DND-41 (cell line): ENCODE measurements at regions not wholly inside any gene's neighbourhood (a gene's known extent, or its start where the extent isn't known, plus 50 kb on each side); places are given as distances from the start of the nearest gene placed in this dataset.

ENCODE experiments used
- ATAC-seq: fragments of 200-7000 bp; cut with Tn5 transposase; 3 replicates; pipeline ENCODE4 v1.9.1; 2021; ENCODE audit warnings: low read depth; ENCODE audit not compliant: insufficient read depth
- DNase-seq: peaks from one replicate; pipeline ENCODE4 v3.0.0-alpha.2; 2020
- H2AFZ ChIP-seq: 2 replicates; pipeline ENCODE4 v1.6.0; 2012; ENCODE audit warnings: low read depth, low read length
- H3K27ac ChIP-seq: 2 replicates; pipeline ENCODE4 v1.5.1; 2012; ENCODE audit warnings: low read length, inconsistent platforms
- H3K27me3 ChIP-seq: fragments of 200-600 bp; sonication (generic); 2 replicates; pipeline ENCODE4 v1.6.0; 2012; ENCODE audit warnings: low read length, mild to moderate bottlenecking, inconsistent platforms; ENCODE audit not compliant: insufficient read depth, poor library complexity
- H3K36me3 ChIP-seq: 2 replicates; pipeline ENCODE4 v1.5.1; 2012; ENCODE audit warnings: low read length, inconsistent platforms; ENCODE audit not compliant: insufficient read depth
- H3K4me1 ChIP-seq: 2 replicates; pipeline ENCODE4 v1.5.1; 2012; ENCODE audit warnings: mild to moderate bottlenecking, low read length; ENCODE audit not compliant: insufficient read depth
- H3K4me2 ChIP-seq: 2 replicates; pipeline ENCODE4 v1.6.0; 2012; ENCODE audit warnings: mild to moderate bottlenecking, moderate library complexity, low read length, inconsistent platforms; ENCODE audit not compliant: insufficient read depth
- H3K4me3 ChIP-seq, 2 experiments: fragments of 200-600 bp in 1 of 2; shearing (Covaris generic) in 1 of 2; 2 replicates each; pipeline ENCODE4 v1.5.1; 2012 to 2016; ENCODE audit warnings: inconsistent platforms in 2 of 2, low read length in 2 of 2, mild to moderate bottlenecking in 2 of 2, low read depth in 1 of 2, moderate library complexity in 1 of 2
- H3K79me2 ChIP-seq: 2 replicates; pipeline ENCODE4 v1.6.0; 2012; ENCODE audit warnings: low read length, inconsistent platforms; ENCODE audit not compliant: insufficient read depth
- H3K9ac ChIP-seq: 2 replicates; pipeline ENCODE4 v1.6.0; 2012; ENCODE audit warnings: low read depth, mild to moderate bottlenecking, inconsistent platforms, low read length, moderate library complexity
- H3K9me3 ChIP-seq: 2 replicates; pipeline ENCODE4 v1.5.1; 2012; ENCODE audit warnings: low read length, moderate library complexity, mild to moderate bottlenecking, inconsistent platforms; ENCODE audit not compliant: insufficient read depth, severe bottlenecking
- H4K20me1 ChIP-seq: 2 replicates; pipeline ENCODE4 v1.6.0; 2012; ENCODE audit warnings: low read length; ENCODE audit not compliant: insufficient read depth
- EZH2 ChIP-seq: IDR thresholded peaks from 3 replicates; pipeline ENCODE4 v1.6.1; 2012; ENCODE audit warnings: borderline replicate concordance, low read depth, mild to moderate bottlenecking, moderate library complexity, low read length, inconsistent platforms; ENCODE audit not compliant: severe bottlenecking
- TF ChIP-seq, protein P1 (sequence below): IDR thresholded peaks from 2 replicates; pipeline ENCODE4 v1.5.1; 2012; ENCODE audit warnings: borderline replicate concordance, low read length, moderate library complexity, mild to moderate bottlenecking; ENCODE audit not compliant: poor library complexity, severe bottlenecking; ENCODE audit errors: extremely low read depth

DNA sequence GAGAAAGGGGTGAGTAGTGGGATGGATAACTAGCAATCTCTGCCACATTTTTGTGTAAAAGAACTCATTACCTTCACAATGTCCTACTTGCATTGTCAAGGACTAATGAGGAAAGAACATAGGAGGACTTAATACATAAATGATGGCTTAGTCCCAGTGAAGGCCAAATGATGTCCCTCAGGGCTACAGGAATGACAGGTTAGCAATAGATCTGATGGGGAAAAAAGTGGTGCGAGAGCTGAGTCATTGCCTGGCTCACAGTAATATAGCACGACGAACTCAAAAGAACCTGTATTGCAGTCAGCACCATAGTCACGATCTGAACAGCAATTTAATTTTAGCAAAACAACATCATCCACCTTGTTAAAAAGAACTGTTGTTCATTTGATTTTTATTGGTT, 70.9 kb upstream of the ARHGAP36 start:
- H3K4me2 ChIP-seq, result no peak overlapping the region
- no peaks in the 10 kb centered on the region for H3K79me2 ChIP-seq
- H3K9me3 ChIP-seq, result no peaks in the 10 kb centered on the region
- no peak overlapping the region for H3K4me3 ChIP-seq
- TF ChIP-seq EZH2, result no peak
- TF ChIP-seq, protein P1, sequence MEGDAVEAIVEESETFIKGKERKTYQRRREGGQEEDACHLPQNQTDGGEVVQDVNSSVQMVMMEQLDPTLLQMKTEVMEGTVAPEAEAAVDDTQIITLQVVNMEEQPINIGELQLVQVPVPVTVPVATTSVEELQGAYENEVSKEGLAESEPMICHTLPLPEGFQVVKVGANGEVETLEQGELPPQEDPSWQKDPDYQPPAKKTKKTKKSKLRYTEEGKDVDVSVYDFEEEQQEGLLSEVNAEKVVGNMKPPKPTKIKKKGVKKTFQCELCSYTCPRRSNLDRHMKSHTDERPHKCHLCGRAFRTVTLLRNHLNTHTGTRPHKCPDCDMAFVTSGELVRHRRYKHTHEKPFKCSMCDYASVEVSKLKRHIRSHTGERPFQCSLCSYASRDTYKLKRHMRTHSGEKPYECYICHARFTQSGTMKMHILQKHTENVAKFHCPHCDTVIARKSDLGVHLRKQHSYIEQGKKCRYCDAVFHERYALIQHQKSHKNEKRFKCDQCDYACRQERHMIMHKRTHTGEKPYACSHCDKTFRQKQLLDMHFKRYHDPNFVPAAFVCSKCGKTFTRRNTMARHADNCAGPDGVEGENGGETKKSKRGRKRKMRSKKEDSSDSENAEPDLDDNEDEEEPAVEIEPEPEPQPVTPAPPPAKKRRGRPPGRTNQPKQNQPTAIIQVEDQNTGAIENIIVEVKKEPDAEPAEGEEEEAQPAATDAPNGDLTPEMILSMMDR, result no peak
- H3K4me1 ChIP-seq, result no peaks in the 10 kb centered on the region
- no peak for DNase-seq
- no peak for ATAC-seq
- no peak overlapping the region for H3K9ac ChIP-seq
- no peaks in the 10 kb centered on the region for H3K27me3 ChIP-seq
- H4K20me1 ChIP-seq, result no peaks in the 10 kb centered on the region
- no peaks in the 10 kb centered on the region for H3K36me3 ChIP-seq
- H2AFZ ChIP-seq, result no peak overlapping the region
- no peak overlapping the region for H3K27ac ChIP-seq

DNA sequence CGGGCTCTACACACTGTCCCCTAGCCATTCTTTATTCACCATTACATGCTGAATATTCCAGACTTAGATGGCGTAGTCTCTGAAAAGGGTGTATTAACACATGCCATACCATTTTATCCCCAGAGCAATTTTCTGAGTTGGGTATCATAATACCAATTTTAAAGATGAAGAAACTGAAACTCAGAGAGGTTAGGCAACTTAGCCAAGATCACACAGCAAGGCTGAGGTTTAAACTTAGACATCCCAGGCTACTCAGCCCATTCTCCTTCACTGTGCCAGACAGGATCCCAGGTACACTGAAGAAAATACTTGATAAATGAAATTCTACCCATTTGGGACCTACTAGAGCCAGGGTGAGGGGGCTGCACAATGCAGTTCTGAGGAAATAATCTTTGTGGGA, 67.4 kb upstream of the ARHGAP36 start:
- H3K4me1 ChIP-seq, result no peaks in the 10 kb centered on the region
- ATAC-seq (no peak), DNase-seq (no peak)
- no peaks in the 10 kb centered on the region for H3K79me2 ChIP-seq
- H4K20me1 ChIP-seq, result no peaks in the 10 kb centered on the region
- no peaks in the 10 kb centered on the region for H3K36me3 ChIP-seq
- no peak overlapping the region for H3K27ac ChIP-seq
- H3K4me2 ChIP-seq, result no peak overlapping the region
- H3K9ac ChIP-seq, result no peak overlapping the region
- TF ChIP-seq EZH2, result no peak
- TF ChIP-seq, protein P1, result no peak
- no peaks in the 10 kb centered on the region for H3K27me3 ChIP-seq
- H3K9me3 ChIP-seq, result no peaks in the 10 kb centered on the region
- no peak overlapping the region for H2AFZ ChIP-seq
- H3K4me3 ChIP-seq, result no peak overlapping the region

DNA sequence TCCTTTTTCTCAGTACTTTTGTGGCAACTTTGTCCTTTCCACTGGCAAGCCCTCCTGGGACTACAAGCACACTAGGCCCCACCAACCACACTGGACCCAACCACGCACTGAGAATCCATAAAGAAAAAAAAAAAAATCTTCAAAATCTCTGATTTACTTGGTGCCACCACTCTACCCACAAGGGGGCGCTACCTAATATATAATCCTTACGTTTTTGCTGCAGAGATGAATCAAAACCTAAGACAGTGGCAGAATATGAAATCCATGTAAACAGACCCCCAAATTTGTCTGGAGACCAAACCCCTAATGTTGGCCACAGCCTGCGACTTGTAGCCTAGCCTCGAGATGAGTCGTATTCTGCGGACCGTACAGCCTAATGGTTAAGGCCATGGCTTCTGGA, 63.5 kb upstream of the ARHGAP36 start:
- Histone ChIP-seq H4K20me1 (no peaks in the 10 kb centered on the region), H2AFZ (no peak overlapping the region), H3K79me2 (no peaks in the 10 kb centered on the region), H3K4me1 (no peaks in the 10 kb centered on the region), H3K27me3 (no peaks in the 10 kb centered on the region), H3K36me3 (no peaks in the 10 kb centered on the region), H3K9ac (no peak overlapping the region), H3K4me3 (no peak overlapping the region), H3K9me3 (no peaks in the 10 kb centered on the region), H3K27ac (no peak overlapping the region), H3K4me2 (no peak overlapping the region)
- TF ChIP-seq, protein P1, result peak; percentile 60
- no peak for TF ChIP-seq EZH2
- ATAC-seq, result no peak
- DNase-seq, result peak; percentile 22

DNA sequence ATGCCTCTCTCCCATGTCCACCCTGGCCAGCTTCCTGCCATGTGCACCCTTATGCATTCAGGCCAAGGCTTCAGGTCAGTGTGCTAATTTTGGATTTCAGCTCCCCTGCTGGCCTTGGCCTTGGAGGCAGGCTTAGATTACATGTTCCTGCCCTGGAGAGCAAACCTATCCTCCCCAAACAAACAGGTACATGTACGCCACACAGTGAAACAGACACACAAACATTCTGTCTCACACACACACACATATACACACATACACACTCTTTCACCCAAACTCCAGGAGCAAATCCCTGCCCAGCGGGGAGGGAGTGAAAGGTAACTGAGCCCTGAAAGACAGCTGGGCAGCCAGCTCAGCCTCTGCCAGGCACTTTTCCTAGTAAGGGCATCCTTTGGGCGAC, 62.7 kb upstream of the ARHGAP36 start:
- Histone ChIP-seq H2AFZ (no peak overlapping the region), H3K79me2 (no peaks in the 10 kb centered on the region), H3K4me1 (no peaks in the 10 kb centered on the region), H3K9ac (no peak overlapping the region), H3K36me3 (no peaks in the 10 kb centered on the region), H3K9me3 (no peaks in the 10 kb centered on the region), H3K4me3 (no peak overlapping the region), H4K20me1 (no peaks in the 10 kb centered on the region), H3K27me3 (no peaks in the 10 kb centered on the region), H3K4me2 (no peak overlapping the region), H3K27ac (no peak overlapping the region)
- ATAC-seq (no peak), DNase-seq (no peak)
- no peak for TF ChIP-seq EZH2
- TF ChIP-seq, protein P1, result no peak
